HCT116 (cell line): ENCODE measurements at regions not wholly inside any gene's neighbourhood (a gene's known extent, or its start where the extent isn't known, plus 50 kb on each side); places are given as distances from the start of the nearest gene placed in this dataset.

Experiments
- ATAC-seq: fragments of 200-7000 bp; cut with Tn5 transposase; 2 replicates; pipeline ENCODE4 v1.9.1; 2020; ENCODE audit warnings: mild to moderate bottlenecking, moderate library complexity
- BruUV-seq: library from RNA; stranded (reverse); fragments of 400-500 nt; replicated peaks from 2 replicates; lab custom pipeline; 2021; lab: Mats Ljungman, UMichigan
- CTCF ChIA-PET: fragments of 300-600 bp; sonication (Branson Sonifier 250); formaldehyde crosslinking; loops from one replicate; lab custom pipeline; 2021; ENCODE audit warnings: antibody characterized with exemption; lab: Charles Lee
- POLR2A ChIA-PET: fragments of 300-600, 350-600 bp; sonication (Branson Sonifier 250); formaldehyde crosslinking; loops from one replicate; lab custom pipeline; 2021; ENCODE audit warnings: antibody characterized with exemption; lab: Charles Lee
- RAD21 ChIA-PET, 2 experiments: fragments of 300-600 bp; sonication (Branson Sonifier 250); formaldehyde crosslinking; loops; one replicate each; lab custom pipeline; 2023; ENCODE audit warnings: low total read pairs in 2 of 2; ENCODE audit not compliant: uncharacterized antibody in 2 of 2, unreplicated experiment in 2 of 2, low non-redundant PET in 1 of 2; lab: Charles Lee
- DNase-seq: peaks from one replicate; pipeline ENCODE4 v3.0.0-alpha.2; 2010; ENCODE audit warnings: low read depth, low spot score
- H2AFZ ChIP-seq: fragments of 200-600 bp; shearing (Covaris generic), sonication (generic); 2 replicates; pipeline ENCODE4 v1.6.1; 2017; ENCODE audit warnings: low read depth, mixed run types, mixed read lengths, antibody characterized with exemption, low read length; ENCODE audit not compliant: poor library complexity, severe bottlenecking
- H3K27ac ChIP-seq: 2 replicates; pipeline ENCODE4 v1.5.1; 2012; ENCODE audit warnings: low read depth, low read length
- H3K27me3 ChIP-seq: fragments of 200-600 bp; sonication (generic); 2 replicates; pipeline ENCODE4 v1.6.1; 2016; ENCODE audit warnings: mixed run types, low read length, mixed read lengths; ENCODE audit not compliant: insufficient read depth
- H3K36me3 ChIP-seq, 2 experiments: fragments of 200-500 bp in 1 of 2; fragments of 200-600 bp in 1 of 2; sonication (Bioruptor generic) in 1 of 2; sonication (generic) in 1 of 2; 2 replicates each; pipeline versions ENCODE4 v1.5.1 to v1.6.1; 2014 to 2016; ENCODE audit warnings: low read length in 2 of 2, inconsistent platforms in 1 of 2, mixed read lengths in 1 of 2, mixed run types in 1 of 2; ENCODE audit not compliant: insufficient read depth in 2 of 2, control insufficient read depth in 1 of 2
- H3K4me1 ChIP-seq, 2 experiments: fragments of 200-600 bp in 1 of 2; sonication (generic) in 1 of 2; 2 replicates each; pipeline versions ENCODE4 v1.5.1 to v1.6.1; 2012 to 2017; ENCODE audit warnings: low read length in 2 of 2, inconsistent platforms in 1 of 2, mild to moderate bottlenecking in 1 of 2, mixed read lengths in 1 of 2, mixed run types in 1 of 2, moderate library complexity in 1 of 2; ENCODE audit not compliant: insufficient read depth in 2 of 2, control insufficient read depth in 1 of 2
- H3K4me2 ChIP-seq: fragments of 200-600 bp; sonication (generic); 2 replicates; pipeline ENCODE4 v1.6.1; 2017; ENCODE audit warnings: mixed run types, low read length, mixed read lengths
- H3K4me3 ChIP-seq, 2 experiments: fragments of 200-600 bp in 1 of 2; sonication (generic) in 1 of 2; replicated peaks in 1 of 2; 2 replicates each; pipeline ENCODE4 v1.5.1; 2011 to 2016; ENCODE audit warnings: low read length in 2 of 2, control low read depth in 1 of 2, low read depth in 1 of 2, mild to moderate bottlenecking in 1 of 2, mixed read lengths in 1 of 2, mixed run types in 1 of 2
- H3K79me2 ChIP-seq: fragments of 200-600 bp; sonication (generic); 2 replicates; pipeline ENCODE4 v1.6.1; 2017; ENCODE audit warnings: mild to moderate bottlenecking, mixed run types, low read length, moderate library complexity, mixed read lengths; ENCODE audit not compliant: insufficient read depth
- H3K9ac ChIP-seq: fragments of 200-600 bp; sonication (generic); 2 replicates; pipeline ENCODE4 v1.6.1; 2016; ENCODE audit warnings: low read length, mixed read lengths
- H3K9me2 ChIP-seq: fragments of 200-600 bp; sonication (generic), shearing (Covaris generic); 2 replicates; pipeline ENCODE4 v1.6.1; 2017; ENCODE audit warnings: mixed run types, mild to moderate bottlenecking, moderate library complexity; ENCODE audit not compliant: insufficient read depth
- H3K9me3 ChIP-seq, 2 experiments: fragments of 200-500 bp in 1 of 2; fragments of 200-600 bp in 1 of 2; sonication (Bioruptor generic) in 1 of 2; sonication (generic) in 1 of 2; 2 replicates each; pipeline ENCODE4 v1.6.1; 2014 to 2017; ENCODE audit warnings: low read length in 2 of 2, mixed read lengths in 2 of 2, inconsistent platforms in 1 of 2, low read depth in 1 of 2, mild to moderate bottlenecking in 1 of 2, mixed run types in 1 of 2, moderate library complexity in 1 of 2; ENCODE audit not compliant: control insufficient read depth in 1 of 2, insufficient read depth in 1 of 2
- H4K20me1 ChIP-seq: fragments of 200-600 bp; sonication (generic), shearing (Covaris generic); 2 replicates; pipeline ENCODE4 v1.6.1; 2017; ENCODE audit warnings: mixed run types, mild to moderate bottlenecking, moderate library complexity; ENCODE audit not compliant: insufficient read depth
- CTCF ChIP-seq, 3 experiments: fragments of 200-600 bp in 1 of 3; sonication (generic) in 1 of 3; IDR thresholded peaks in 2 of 3; conservative IDR thresholded peaks in 1 of 3; 2 replicates each; pipeline ENCODE4 v1.5.1; 2012 to 2017; ENCODE audit warnings: low read depth in 2 of 3, low read length in 2 of 3, antibody characterized with exemption in 1 of 3, borderline replicate concordance in 1 of 3, control low read depth in 1 of 3, mild to moderate bottlenecking in 1 of 3, mixed read lengths in 1 of 3, mixed run types in 1 of 3, moderate library complexity in 1 of 3; ENCODE audit not compliant: insufficient read depth in 1 of 3
- ELF1 ChIP-seq: IDR thresholded peaks from 2 replicates; pipeline ENCODE4 v1.6.1; 2012; ENCODE audit warnings: low read depth, borderline replicate concordance
- JUND ChIP-seq: IDR thresholded peaks from 2 replicates; pipeline ENCODE4 v1.6.1; 2012
- RAD21 ChIP-seq: IDR thresholded peaks from 2 replicates; pipeline ENCODE4 v1.6.1; 2012; ENCODE audit warnings: low read depth, mild to moderate bottlenecking
- ZNF274 ChIP-seq: fragments of 200-500 bp; sonication (Bioruptor generic); IDR thresholded peaks from 2 replicates; pipeline ENCODE4 v1.6.1; 2014; ENCODE audit warnings: mild to moderate bottlenecking, low read depth, low read length, inconsistent platforms
- intact Hi-C: fragments of 100-400 bp; cut with micrococcal nuclease; formaldehyde crosslinking; loops from 2 replicates; pipeline ENCODE4 v1.10.0; 2022

GRCh38 chr12:30296486-30296885, 399.2 kb downstream of the IPO8 start (continued):
- TF ChIP-seq ZNF274 (no peak), ELF1 (no peak), JUND (no peak)

- Histone ChIP-seq H3K27ac (no peak overlapping the region), H4K20me1 (no peaks in the 10 kb centered on the region), H2AFZ (no peak overlapping the region), H3K9me3 (no peaks in the 10 kb centered on the region), H3K4me3 (no peak overlapping the region)
- no TSS peak for BruUV-seq
- ChIA-PET RAD21 (no interaction called here), CTCF (no interaction called here), POLR2A (no interaction called here)
- TF ChIP-seq CTCF (IDR thresholded peaks at IDR 0.05 in 2 of 3, conservative IDR thresholded peaks at IDR 0.05 in 1 of 3; ENCODE audit: borderline replicate concordance in 1 of 3, insufficient read depth in 1 of 3, low read depth in 2 of 3, low read length in 2 of 3), result peak; percentile 34 to 66 (median 49); a peak in 5 of 6 replicates
- TF ChIP-seq RAD21, result peak; percentile 64
- TF ChIP-seq JUND, result no peak
- TF ChIP-seq, all 23 proteins: peak for 2
- ATAC-seq (no peak; the same call in 1 of the 2 replicates), DNase-seq (peak; percentile 22)
- no peaks in the 10 kb centered on the region for H3K27me3 ChIP-seq
- H3K4me2 ChIP-seq, result no peak overlapping the region
- no peaks in the 10 kb centered on the region for H3K79me2 ChIP-seq
- intact Hi-C loops, result loop anchor here (1.0 to 10.0 kb wide), 3 partner anchors 518 to 768 kb away; no protein-coding TSS in a partner anchor
- no peak overlapping the region for H3K9ac ChIP-seq
- H3K4me1 ChIP-seq, result no peaks in the 10 kb centered on the region
- no peaks in the 10 kb centered on the region for H3K9me2 ChIP-seq
- no peaks in the 10 kb centered on the region for H3K36me3 ChIP-seq
Observed at GRCh38 chr12:30286345-30286926, 409.2 kb downstream of the IPO8 start.
